ENCODE measurements at regions not wholly inside any gene's neighbourhood (a gene's known extent, or its start where the extent isn't known, plus 50 kb on each side); places are given as distances from the start of the nearest gene placed in this dataset.
A peak's percentile ranks its signal among the peaks of the same experiment; 100 is the strongest.

- in situ Hi-C loops (cut with HindIII; ENCODE audit: low sequenced_read_pairs), result no loop called here
- DNase-seq (ENCODE audit: low spot score), result no peak
Measured at GRCh38 chrX:9184211-9184610, 150.3 kb upstream of the FAM9B start.

- in situ Hi-C loops (cut with HindIII; ENCODE audit: low sequenced_read_pairs), result no loop called here
Measured at GRCh38 chrX:9188117-9188516, 154.2 kb upstream of the FAM9B start.

GRCh38 chrX:9189286-9189685, 155.4 kb upstream of the FAM9B start:
- in situ Hi-C loops (cut with HindIII; ENCODE audit: low sequenced_read_pairs), result no loop called here
- DNase-seq (ENCODE audit: low spot score), result no peak

More at GRCh38 chrX:9188117-9188516, 154.2 kb upstream of the FAM9B start:
- no peak for DNase-seq (ENCODE audit: low spot score)

GRCh38 chrX:9191392-9191791, 157.5 kb upstream of the FAM9B start:
- in situ Hi-C loops (cut with HindIII; ENCODE audit: low sequenced_read_pairs), result no loop called here
- DNase-seq (ENCODE audit: low spot score), result no peak

- DNase-seq (ENCODE audit: low spot score), result peak; percentile 8
- in situ Hi-C loops (cut with HindIII; ENCODE audit: low sequenced_read_pairs), result no loop called here
Measured at GRCh38 chrX:9195199-9195880, 161.4 kb upstream of the FAM9B start.

GRCh38 chrX:9196961-9197640, 163.2 kb upstream of the FAM9B start:
- in situ Hi-C loops (cut with HindIII; ENCODE audit: low sequenced_read_pairs), result no loop called here
- DNase-seq (ENCODE audit: low spot score), result no peak

- in situ Hi-C loops (cut with HindIII; ENCODE audit: low sequenced_read_pairs), result no loop called here
- DNase-seq (ENCODE audit: low spot score), result no peak
Measured at GRCh38 chrX:9204560-9204959, 170.6 kb upstream of the FAM9B start.

- no peak for DNase-seq (ENCODE audit: low spot score)
- in situ Hi-C loops (cut with HindIII; ENCODE audit: low sequenced_read_pairs), result no loop called here
Measured at GRCh38 chrX:9205599-9206223, 171.8 kb upstream of the FAM9B start.

GRCh38 chrX:9207142-9207541, 173.2 kb upstream of the FAM9B start:
- in situ Hi-C loops (cut with HindIII; ENCODE audit: low sequenced_read_pairs), result no loop called here
- no peak for DNase-seq (ENCODE audit: low spot score)

- in situ Hi-C loops (cut with HindIII; ENCODE audit: low sequenced_read_pairs), result no loop called here
- no peak for DNase-seq (ENCODE audit: low spot score)
Measured at GRCh38 chrX:9211269-9211668, 177.3 kb upstream of the FAM9B start.

GRCh38 chrX:9221781-9222180, 187.9 kb upstream of the FAM9B start:
- in situ Hi-C loops (cut with HindIII; ENCODE audit: low sequenced_read_pairs), result no loop called here
- DNase-seq (ENCODE audit: low spot score), result no peak

GRCh38 chrX:9222299-9222698, 188.4 kb upstream of the FAM9B start:
- in situ Hi-C loops (cut with HindIII; ENCODE audit: low sequenced_read_pairs), result no loop called here

GRCh38 chrX:9227276-9227675, 193.3 kb upstream of the FAM9B start:
- in situ Hi-C loops (cut with HindIII; ENCODE audit: low sequenced_read_pairs), result no loop called here
- no peak for DNase-seq (ENCODE audit: low spot score)

More at GRCh38 chrX:9222299-9222698, 188.4 kb upstream of the FAM9B start:
- DNase-seq (ENCODE audit: low spot score), result no peak

- in situ Hi-C loops (cut with HindIII; ENCODE audit: low sequenced_read_pairs), result no loop called here
- no peak for DNase-seq (ENCODE audit: low spot score)
Measured at GRCh38 chrX:9231491-9231890, 197.6 kb upstream of the FAM9B start.

GRCh38 chrX:9233141-9233540, 199.2 kb upstream of the FAM9B start:
- in situ Hi-C loops (cut with HindIII; ENCODE audit: low sequenced_read_pairs), result no loop called here
- DNase-seq (ENCODE audit: low spot score), result no peak

GRCh38 chrX:9234315-9234714, 200.4 kb upstream of the FAM9B start:
- no peak for DNase-seq (ENCODE audit: low spot score)

GRCh38 chrX:9235722-9236121, 201.8 kb upstream of the FAM9B start:
- DNase-seq (ENCODE audit: low spot score), result no peak
- in situ Hi-C loops (cut with HindIII; ENCODE audit: low sequenced_read_pairs), result no loop called here

More at GRCh38 chrX:9234315-9234714, 200.4 kb upstream of the FAM9B start:
- in situ Hi-C loops (cut with HindIII; ENCODE audit: low sequenced_read_pairs), result no loop called here

- no peak for DNase-seq (ENCODE audit: low spot score)
- in situ Hi-C loops (cut with HindIII; ENCODE audit: low sequenced_read_pairs), result no loop called here
Measured at GRCh38 chrX:9240956-9241355, 207.0 kb upstream of the FAM9B start.

GRCh38 chrX:9241427-9241826, 207.5 kb upstream of the FAM9B start:
- in situ Hi-C loops (cut with HindIII; ENCODE audit: low sequenced_read_pairs), result no loop called here
- no peak for DNase-seq (ENCODE audit: low spot score)

GRCh38 chrX:9249051-9249846, 215.3 kb upstream of the FAM9B start:
- in situ Hi-C loops (cut with HindIII; ENCODE audit: low sequenced_read_pairs), result no loop called here

More at GRCh38 chrX:9249051-9249846, 215.3 kb upstream of the FAM9B start:
- peak; percentile 3 for DNase-seq (ENCODE audit: low spot score)

Measured in G401 (cell line).